Right lobe of liver (tissue), 4 donors: ENCODE measurements at regions not wholly inside any gene's neighbourhood (a gene's known extent, or its start where the extent isn't known, plus 50 kb on each side); places are given as distances from the start of the nearest gene placed in this dataset.

Source experiments
- CTCF ChIP-seq, 4 donors: fragments of 200-600 bp in 3 of 4; fragments of 450-650 bp in 1 of 4; IDR thresholded peaks; one replicate each; pipeline versions ENCODE4 v1.5.1 to v1.8.0; 2016 to 2022; ENCODE audit warnings: antibody characterized with exemption in 4 of 4, mild to moderate bottlenecking in 2 of 4
- POLR2A ChIP-seq: fragments of 450-650 bp; IDR thresholded peaks from one replicate; pipeline ENCODE4 v1.6.1; 2017; ENCODE audit warnings: antibody characterized with exemption, mild to moderate bottlenecking
- donor health status: DM: no; HTN: no; CAD: no.
- donor health status: DM: no; HTN: no; CAD: no.
- donor health status: DM: no; HTN: yes; CAD: no.

GRCh38 chr6:77326711-77327110 lies 136.6 kb downstream of the HTR1B start:
- TF ChIP-seq CTCF (IDR thresholded peaks at IDR 0.05) (no peak), POLR2A (no peak)
